ENCODE measurements at regions not wholly inside any gene's neighbourhood (a gene's known extent, or its start where the extent isn't known, plus 50 kb on each side); places are given as distances from the start of the nearest gene placed in this dataset.

- no peak overlapping the region for H3K27ac ChIP-seq (ENCODE audit: low read length)
- ATAC-seq (ENCODE audit: insufficient read depth, low read depth): no peak
- no peaks in the 10 kb centered on the region for H3K4me1 ChIP-seq (ENCODE audit: insufficient read depth, low read length)
- H3K9me3 ChIP-seq (ENCODE audit: insufficient read depth, low read length, severe bottlenecking): peaks cover 6% of the 10 kb centered on the region
- no peaks in the 10 kb centered on the region for H3K36me3 ChIP-seq (ENCODE audit: insufficient read depth, low read length)
- H3K9ac ChIP-seq (ENCODE audit: low read depth, low read length): no peak overlapping the region
- no peak for DNase-seq
- H3K79me2 ChIP-seq (ENCODE audit: insufficient read depth, low read length): no peaks in the 10 kb centered on the region
- H3K4me2 ChIP-seq (ENCODE audit: insufficient read depth, low read length): no peak overlapping the region
- TF ChIP-seq CTCF (IDR thresholded peaks at IDR 0.05; ENCODE audit: borderline replicate concordance, extremely low read depth, low read length, poor library complexity, severe bottlenecking): no peak
- no peak for TF ChIP-seq EZH2 (IDR thresholded peaks at IDR 0.05; ENCODE audit: borderline replicate concordance, low read depth, low read length, severe bottlenecking)
- no peaks in the 10 kb centered on the region for H4K20me1 ChIP-seq (ENCODE audit: insufficient read depth, low read length)
- no peak overlapping the region for H2AFZ ChIP-seq (ENCODE audit: low read depth, low read length)
- H3K27me3 ChIP-seq (ENCODE audit: insufficient read depth, low read length, poor library complexity): no peaks in the 10 kb centered on the region
- H3K4me3 ChIP-seq (ENCODE audit: low read depth in 1 of 2, low read length in 2 of 2): no peak overlapping the region
Measured at GRCh38 chr5:128850049-128850448, 115.2 kb upstream of the SLC27A6 start.

- H3K27ac ChIP-seq (ENCODE audit: low read length): no peak overlapping the region
- peaks cover 5% of the 10 kb centered on the region for H3K9me3 ChIP-seq (ENCODE audit: insufficient read depth, low read length, severe bottlenecking)
- H3K4me1 ChIP-seq (ENCODE audit: insufficient read depth, low read length): no peaks in the 10 kb centered on the region
- TF ChIP-seq EZH2 (IDR thresholded peaks at IDR 0.05; ENCODE audit: borderline replicate concordance, low read depth, low read length, severe bottlenecking) (no peak), CTCF (IDR thresholded peaks at IDR 0.05; ENCODE audit: borderline replicate concordance, extremely low read depth, low read length, poor library complexity, severe bottlenecking) (no peak)
- H4K20me1 ChIP-seq (ENCODE audit: insufficient read depth, low read length): no peaks in the 10 kb centered on the region
- DNase-seq (no peak), ATAC-seq (ENCODE audit: insufficient read depth, low read depth) (no peak)
- no peak overlapping the region for H2AFZ ChIP-seq (ENCODE audit: low read depth, low read length)
- no peaks in the 10 kb centered on the region for H3K27me3 ChIP-seq (ENCODE audit: insufficient read depth, low read length, poor library complexity)
- no peak overlapping the region for H3K4me2 ChIP-seq (ENCODE audit: insufficient read depth, low read length)
- no peak overlapping the region for H3K4me3 ChIP-seq (ENCODE audit: low read depth in 1 of 2, low read length in 2 of 2)
- H3K9ac ChIP-seq (ENCODE audit: low read depth, low read length): no peak overlapping the region
- no peaks in the 10 kb centered on the region for H3K36me3 ChIP-seq (ENCODE audit: insufficient read depth, low read length)
- H3K79me2 ChIP-seq (ENCODE audit: insufficient read depth, low read length): no peaks in the 10 kb centered on the region
Measured at GRCh38 chr5:128854931-128855330, 110.4 kb upstream of the SLC27A6 start.

DNA sequence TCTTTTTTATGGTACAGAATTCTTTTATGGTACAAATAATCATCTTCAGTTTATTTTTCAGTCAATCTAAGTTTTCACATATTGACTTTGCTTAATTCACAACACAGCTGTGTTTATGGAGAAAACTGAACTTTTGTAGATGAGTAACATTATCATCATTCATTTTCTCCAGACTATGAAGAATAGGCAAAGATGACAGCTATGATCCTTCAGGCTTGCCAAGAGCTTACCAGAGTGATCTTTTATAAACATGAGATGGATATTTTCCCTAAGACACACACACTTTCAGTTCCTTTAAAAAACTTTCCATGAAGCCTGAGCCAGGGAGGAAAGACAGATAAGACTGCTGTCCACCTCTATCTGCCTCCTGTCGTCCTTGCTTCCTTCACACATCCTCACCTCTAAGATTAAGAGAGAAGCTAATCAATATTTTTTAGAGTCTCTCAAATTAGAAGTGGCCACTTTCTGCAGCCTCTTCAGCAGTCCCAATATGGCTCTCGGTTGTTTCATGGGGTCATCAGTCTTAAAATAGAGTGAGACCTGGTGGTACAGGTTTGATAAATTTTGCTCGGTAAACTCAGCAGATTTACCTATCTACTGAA is 108.1 kb upstream of the SLC27A6 start:
- DNase-seq: no peak
- Histone ChIP-seq H3K79me2 (ENCODE audit: insufficient read depth, low read length) (no peaks in the 10 kb centered on the region), H4K20me1 (ENCODE audit: insufficient read depth, low read length) (no peaks in the 10 kb centered on the region), H3K27ac (ENCODE audit: low read length) (no peak overlapping the region), H3K36me3 (ENCODE audit: insufficient read depth, low read length) (no peaks in the 10 kb centered on the region), H3K9me3 (ENCODE audit: insufficient read depth, low read length, severe bottlenecking) (no peaks in the 10 kb centered on the region), H3K4me3 (ENCODE audit: low read depth in 1 of 2, low read length in 2 of 2) (no peak overlapping the region), H3K27me3 (ENCODE audit: insufficient read depth, low read length, poor library complexity) (no peaks in the 10 kb centered on the region), H3K9ac (ENCODE audit: low read depth, low read length) (no peak overlapping the region), H3K4me1 (ENCODE audit: insufficient read depth, low read length) (no peaks in the 10 kb centered on the region), H2AFZ (ENCODE audit: low read depth, low read length) (no peak overlapping the region), H3K4me2 (ENCODE audit: insufficient read depth, low read length) (no peak overlapping the region)
- TF ChIP-seq EZH2 (IDR thresholded peaks at IDR 0.05; ENCODE audit: borderline replicate concordance, low read depth, low read length, severe bottlenecking) (no peak), CTCF (IDR thresholded peaks at IDR 0.05; ENCODE audit: borderline replicate concordance, extremely low read depth, low read length, poor library complexity, severe bottlenecking) (no peak)
- ATAC-seq (ENCODE audit: insufficient read depth, low read depth): no peak
